ENCODE measurements at regions not wholly inside any gene's neighbourhood (a gene's known extent, or its start where the extent isn't known, plus 50 kb on each side); places are given as distances from the start of the nearest gene placed in this dataset.

- TF ChIP-seq, protein P1, sequence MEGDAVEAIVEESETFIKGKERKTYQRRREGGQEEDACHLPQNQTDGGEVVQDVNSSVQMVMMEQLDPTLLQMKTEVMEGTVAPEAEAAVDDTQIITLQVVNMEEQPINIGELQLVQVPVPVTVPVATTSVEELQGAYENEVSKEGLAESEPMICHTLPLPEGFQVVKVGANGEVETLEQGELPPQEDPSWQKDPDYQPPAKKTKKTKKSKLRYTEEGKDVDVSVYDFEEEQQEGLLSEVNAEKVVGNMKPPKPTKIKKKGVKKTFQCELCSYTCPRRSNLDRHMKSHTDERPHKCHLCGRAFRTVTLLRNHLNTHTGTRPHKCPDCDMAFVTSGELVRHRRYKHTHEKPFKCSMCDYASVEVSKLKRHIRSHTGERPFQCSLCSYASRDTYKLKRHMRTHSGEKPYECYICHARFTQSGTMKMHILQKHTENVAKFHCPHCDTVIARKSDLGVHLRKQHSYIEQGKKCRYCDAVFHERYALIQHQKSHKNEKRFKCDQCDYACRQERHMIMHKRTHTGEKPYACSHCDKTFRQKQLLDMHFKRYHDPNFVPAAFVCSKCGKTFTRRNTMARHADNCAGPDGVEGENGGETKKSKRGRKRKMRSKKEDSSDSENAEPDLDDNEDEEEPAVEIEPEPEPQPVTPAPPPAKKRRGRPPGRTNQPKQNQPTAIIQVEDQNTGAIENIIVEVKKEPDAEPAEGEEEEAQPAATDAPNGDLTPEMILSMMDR (IDR thresholded peaks at IDR 0.05; ENCODE audit: insufficient read depth, low read depth, low read length), result no peak
- TF ChIP-seq EZH2 (IDR thresholded peaks at IDR 0.05; ENCODE audit: insufficient read depth, low read length), result no peak
Observed at GRCh38 chr21:23963454-23963853, 1643.8 kb downstream of the MRPL39 start.

Measured in astrocyte (in vitro differentiated cells and primary cell).